Cardiac fibroblast (primary cell): ENCODE measurements at regions not wholly inside any gene's neighbourhood (a gene's known extent, or its start where the extent isn't known, plus 50 kb on each side); places are given as distances from the start of the nearest gene placed in this dataset.
"Not testable (repeated sequence)": the region's sequence is repeated elsewhere in the genome, so short reads cannot be mapped to it uniquely, and the experiment has no call there.

Experiments
- DNase-seq, 2 donors: peaks; one replicate each; pipeline versions ENCODE4 v3.0.0 to v3.0.0-alpha.2; 2010; ENCODE audit warnings: low read depth in 2 of 2
- H3K4me3 ChIP-seq, 2 donors: replicated peaks in 1 of 2; 1 replicate in 1 of 2; 2 replicates in 1 of 2; pipeline ENCODE4 v1.5.1; 2011; ENCODE audit warnings: low read depth in 2 of 2, low read length in 2 of 2, mild to moderate bottlenecking in 2 of 2, moderate library complexity in 1 of 2
- CTCF ChIP-seq: IDR thresholded peaks from one replicate; pipeline ENCODE4 v1.5.1; 2011; ENCODE audit warnings: low read depth, mild to moderate bottlenecking, low read length, inconsistent platforms

GRCh38 chr4:54840992-54841768 is 183.4 kb downstream of the KIT start:
- peak; percentile 6 for TF ChIP-seq CTCF
- H3K4me3 ChIP-seq = no peak overlapping the region
- peak; percentile 33 to 40 for DNase-seq

GRCh38 chr4:54840430-54840829 is 182.7 kb downstream of the KIT start:
- TF ChIP-seq CTCF = no peak

GRCh38 chr4:54838301-54838700 is 180.5 kb downstream of the KIT start:
- H3K4me3 ChIP-seq = no peak overlapping the region
- TF ChIP-seq CTCF = no peak
- DNase-seq = no peak

More at GRCh38 chr4:54840430-54840829, 182.7 kb downstream of the KIT start:
- no peak overlapping the region for H3K4me3 ChIP-seq
- no peak for DNase-seq

- peak in 1 of 2 donors; percentile 19 for DNase-seq
- no peak for TF ChIP-seq CTCF
Measured at GRCh38 chr4:54837576-54838140, 179.9 kb downstream of the KIT start.

GRCh38 chr4:54828361-54828760 is 170.6 kb downstream of the KIT start:
- DNase-seq, H3K4me3 ChIP-seq: not testable (repeated sequence)

More at GRCh38 chr4:54837576-54838140, 179.9 kb downstream of the KIT start:
- no peak overlapping the region for H3K4me3 ChIP-seq

GRCh38 chr4:54823616-54824015 is 165.9 kb downstream of the KIT start:
- no peak for TF ChIP-seq CTCF
- DNase-seq = no peak
- H3K4me3 ChIP-seq = no peak overlapping the region

DNA sequence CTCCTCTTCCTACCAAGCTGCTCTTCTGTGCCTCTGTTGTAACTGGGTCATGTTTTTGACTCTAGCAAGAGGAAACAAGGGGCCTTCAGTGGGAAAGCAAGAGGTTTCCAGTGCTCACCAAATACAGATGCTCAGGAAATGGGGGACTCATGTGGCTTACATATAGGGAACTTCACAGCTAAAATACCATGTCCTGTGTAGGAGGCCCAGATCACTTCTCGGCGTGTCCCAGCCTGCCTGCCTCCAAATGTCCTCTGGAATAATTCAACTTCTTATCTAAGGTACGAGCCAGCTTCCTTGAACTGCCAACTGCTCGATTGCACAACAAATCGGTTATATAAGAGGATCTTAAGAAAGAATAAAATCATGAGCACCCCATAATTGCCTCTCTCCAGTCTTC is 161.3 kb downstream of the KIT start:
- no peak for TF ChIP-seq CTCF
- no peak for DNase-seq
- H3K4me3 ChIP-seq = no peak overlapping the region
